Activated naive CD4-positive, alpha-beta T cell treated with anti-CD3 and anti-CD28 coated beads for 36 hours (primary cell): ENCODE measurements at regions not wholly inside any gene's neighbourhood (a gene's known extent, or its start where the extent isn't known, plus 50 kb on each side); places are given as distances from the start of the nearest gene placed in this dataset.

ENCODE experiments used
- CTCF ChIA-PET: fragments of 350-600 bp; sonication (Branson Sonifier 250); formaldehyde crosslinking; loops from one replicate; lab custom pipeline; 2021; ENCODE audit warnings: antibody characterized with exemption; lab: Charles Lee
- DNase-seq: peaks from one replicate; pipeline ENCODE4 v3.0.0-alpha.2; 2020
- H3K27ac Mint-ChIP-seq: one replicate; pipeline ENCODE4 v1.8.0; 2021; ENCODE audit warnings: mild to moderate bottlenecking, mixed read lengths
- H3K27me3 Mint-ChIP-seq: one replicate; pipeline ENCODE4 v1.8.0; 2021; ENCODE audit warnings: low read depth, mixed read lengths
- H3K36me3 Mint-ChIP-seq: one replicate; pipeline ENCODE4 v1.8.0; 2021; ENCODE audit warnings: low read depth, mixed read lengths
- H3K4me1 Mint-ChIP-seq: one replicate; pipeline ENCODE4 v1.8.0; 2021; ENCODE audit warnings: low read depth, mixed read lengths
- H3K4me3 Mint-ChIP-seq: one replicate; pipeline ENCODE4 v1.8.0; 2021; ENCODE audit warnings: mild to moderate bottlenecking, moderate library complexity, mixed read lengths
- H3K9me3 Mint-ChIP-seq: one replicate; pipeline ENCODE4 v1.8.0; 2021; ENCODE audit warnings: mixed read lengths
- intact Hi-C: fragments of 100-400 bp; cut with micrococcal nuclease; formaldehyde crosslinking; loops from one replicate; pipeline ENCODE4 v1.15.1; 2023

GRCh38 chr6:154945271-154945890 is 49.7 kb upstream of the TIAM2 start:
- DNase-seq = no peak
- CTCF ChIA-PET = no interaction called here
- Mint-ChIP-seq H3K4me3 (no peak overlapping the region), H3K4me1 (no peaks in the 10 kb centered on the region), H3K27me3 (no peaks in the 10 kb centered on the region), H3K9me3 (peaks cover 2% of the 10 kb centered on the region), H3K27ac (no peak overlapping the region), H3K36me3 (peaks cover 19% of the 10 kb centered on the region)
- intact Hi-C loops = no loop called here
